ENCODE measurements at regions not wholly inside any gene's neighbourhood (a gene's known extent, or its start where the extent isn't known, plus 50 kb on each side); places are given as distances from the start of the nearest gene placed in this dataset.

DNA sequence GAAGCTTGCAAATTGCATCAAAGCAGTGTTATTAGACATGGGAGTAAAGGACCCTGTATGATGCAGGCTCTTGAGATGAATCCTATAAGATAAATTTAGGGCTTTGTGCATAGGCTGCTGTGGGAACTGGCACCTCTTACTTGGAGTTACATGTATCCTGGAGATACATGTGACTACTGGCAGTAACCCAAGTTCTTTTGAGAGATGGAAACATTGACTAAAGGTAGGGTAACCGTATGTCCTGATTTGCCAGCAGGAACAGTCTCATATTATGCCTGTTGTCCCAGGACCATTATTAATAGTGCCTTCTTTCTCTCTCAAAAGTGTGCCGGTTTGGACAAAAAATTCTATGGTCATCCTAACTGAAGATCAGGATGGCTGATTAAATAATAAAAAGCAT is 195.4 kb downstream of the LACC1 start:
- no peaks in the 10 kb centered on the region for H3K27me3 ChIP-seq
- H3K4me3 ChIP-seq: no peak overlapping the region
- DNase-seq: no peak
- TF ChIP-seq EP300 (IDR thresholded peaks at IDR 0.05; ENCODE audit: low read depth) (no peak), POLR2A (IDR thresholded peaks at IDR 0.05) (no peak), POLR2AphosphoS5 (IDR thresholded peaks at IDR 0.05) (no peak)
- TF ChIP-seq, protein P1, sequence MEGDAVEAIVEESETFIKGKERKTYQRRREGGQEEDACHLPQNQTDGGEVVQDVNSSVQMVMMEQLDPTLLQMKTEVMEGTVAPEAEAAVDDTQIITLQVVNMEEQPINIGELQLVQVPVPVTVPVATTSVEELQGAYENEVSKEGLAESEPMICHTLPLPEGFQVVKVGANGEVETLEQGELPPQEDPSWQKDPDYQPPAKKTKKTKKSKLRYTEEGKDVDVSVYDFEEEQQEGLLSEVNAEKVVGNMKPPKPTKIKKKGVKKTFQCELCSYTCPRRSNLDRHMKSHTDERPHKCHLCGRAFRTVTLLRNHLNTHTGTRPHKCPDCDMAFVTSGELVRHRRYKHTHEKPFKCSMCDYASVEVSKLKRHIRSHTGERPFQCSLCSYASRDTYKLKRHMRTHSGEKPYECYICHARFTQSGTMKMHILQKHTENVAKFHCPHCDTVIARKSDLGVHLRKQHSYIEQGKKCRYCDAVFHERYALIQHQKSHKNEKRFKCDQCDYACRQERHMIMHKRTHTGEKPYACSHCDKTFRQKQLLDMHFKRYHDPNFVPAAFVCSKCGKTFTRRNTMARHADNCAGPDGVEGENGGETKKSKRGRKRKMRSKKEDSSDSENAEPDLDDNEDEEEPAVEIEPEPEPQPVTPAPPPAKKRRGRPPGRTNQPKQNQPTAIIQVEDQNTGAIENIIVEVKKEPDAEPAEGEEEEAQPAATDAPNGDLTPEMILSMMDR (IDR thresholded peaks at IDR 0.05): no peak
- intact Hi-C loops (cut with DNase I; ENCODE audit: low total_unique reads): loop anchor here (5.0 kb wide), 1 partner anchor 1282 kb away; no protein-coding TSS in a partner anchor
- H3K9me3 ChIP-seq: peaks cover 11 to 21% of the 10 kb centered on the region in 2 donors
- no peak overlapping the region for H3K27ac ChIP-seq
- 73% methylated on average over 2 of the region's 2 CpGs; no CpG with 5 or more reads in 1 of the 2 donors for WGBS, 2 donors (ENCODE audit: low coverage in 1 of 2)
- H3K36me3 ChIP-seq: no peaks in the 10 kb centered on the region
- no peaks in the 10 kb centered on the region for H3K4me1 ChIP-seq
- in situ Hi-C loops (cut with MboI; ENCODE audit: low pct_ligation_motif_present in 1 of 4, low pct_unique_long_range_greater_than_20kb in 1 of 4, low sequenced_read_pairs in 3 of 4): no loop called here

DNA sequence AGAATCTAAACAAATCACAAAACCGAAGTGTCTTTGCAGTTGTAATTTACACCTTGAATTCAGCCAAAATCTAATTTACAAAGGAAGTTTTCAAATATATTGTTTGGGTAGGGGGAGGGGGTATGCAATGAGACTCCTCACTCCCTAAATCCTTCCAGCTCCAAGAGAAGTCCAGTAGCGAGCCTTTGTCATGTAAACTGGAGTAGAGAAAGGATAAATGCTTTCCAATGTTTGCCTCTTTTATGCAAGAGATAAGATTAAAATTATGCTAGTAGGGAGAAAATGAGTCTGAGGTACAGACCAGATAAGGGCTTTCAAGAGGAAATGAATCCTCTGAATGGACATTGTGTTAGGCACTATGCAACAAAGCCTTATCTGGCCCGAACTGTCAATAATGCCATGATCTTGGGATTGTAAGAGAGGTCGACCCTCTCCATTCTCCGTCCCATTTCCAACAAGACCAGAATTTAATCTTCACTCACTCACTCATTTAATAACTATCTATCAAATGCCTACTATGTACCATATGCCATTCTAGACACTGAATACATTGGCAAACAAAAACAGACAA is 199.2 kb downstream of the LACC1 start:
- H3K4me1 ChIP-seq: no peaks in the 10 kb centered on the region
- in situ Hi-C loops (cut with MboI; ENCODE audit: low pct_ligation_motif_present in 1 of 4, low pct_unique_long_range_greater_than_20kb in 1 of 4, low sequenced_read_pairs in 3 of 4): no loop called here
- no peaks in the 10 kb centered on the region for H3K36me3 ChIP-seq
- no peak overlapping the region for H3K4me3 ChIP-seq
- H3K9me3 ChIP-seq: no peaks in the 10 kb centered on the region
- H3K27ac ChIP-seq: no peak overlapping the region
- DNase-seq: no peak
- WGBS, 2 donors (ENCODE audit: low coverage in 1 of 2): 74 to 75% methylated on average over 4 to 5 of the region's 5 CpGs
- no peaks in the 10 kb centered on the region for H3K27me3 ChIP-seq
- intact Hi-C loops (cut with DNase I; ENCODE audit: low total_unique reads): loop anchor here (5.0 kb wide), 1 partner anchor 1278 kb away; no protein-coding TSS in a partner anchor
- no peak for TF ChIP-seq POLR2AphosphoS5 (IDR thresholded peaks at IDR 0.05)
- TF ChIP-seq, protein P1 (IDR thresholded peaks at IDR 0.05): no peak
- TF ChIP-seq EP300 (IDR thresholded peaks at IDR 0.05; ENCODE audit: low read depth): no peak
- TF ChIP-seq POLR2A (IDR thresholded peaks at IDR 0.05): no peak

DNA sequence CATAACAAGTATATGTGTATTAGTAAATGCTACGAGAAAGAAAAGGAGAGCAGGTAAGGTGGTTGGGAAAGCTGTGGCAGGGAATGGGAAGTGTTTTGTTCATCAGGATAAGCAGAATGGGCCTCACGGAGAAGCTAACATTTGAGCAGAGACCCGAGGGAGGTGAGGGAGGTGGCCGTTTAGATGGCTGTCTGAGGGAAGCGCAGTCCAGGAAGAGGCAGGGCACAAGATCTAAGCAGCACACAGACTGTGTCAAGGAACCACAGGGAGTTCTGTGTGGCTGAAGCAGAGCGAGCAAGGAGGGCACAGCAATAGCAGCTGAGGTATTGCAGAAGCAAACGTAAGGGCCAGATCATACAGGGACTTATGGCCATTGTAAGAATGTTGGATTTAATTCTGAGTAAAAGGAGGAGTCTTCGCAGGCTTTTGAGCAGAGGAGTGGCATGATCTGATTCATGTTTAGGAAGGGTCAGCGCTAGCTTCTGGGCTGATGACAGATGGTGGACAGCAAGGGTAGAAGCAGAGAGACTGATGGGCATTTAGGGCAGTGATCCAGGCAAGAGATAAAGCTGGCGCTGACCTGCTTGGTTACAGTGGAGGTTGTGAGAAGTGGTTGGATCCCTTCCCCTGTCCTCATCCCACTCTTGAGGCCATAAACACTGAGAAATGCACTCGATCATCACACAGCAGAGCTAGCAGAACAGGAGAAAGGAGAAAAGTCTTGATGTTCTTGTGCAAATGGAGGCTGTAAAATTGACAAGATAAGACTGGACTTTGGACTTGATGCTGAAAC is 199.9 kb downstream of the LACC1 start:
- no peak overlapping the region for H3K4me3 ChIP-seq
- DNase-seq: no peak
- no peaks in the 10 kb centered on the region for H3K27me3 ChIP-seq
- in situ Hi-C loops (cut with MboI; ENCODE audit: low pct_ligation_motif_present in 1 of 4, low pct_unique_long_range_greater_than_20kb in 1 of 4, low sequenced_read_pairs in 3 of 4) (no loop called here), intact Hi-C loops (cut with DNase I; ENCODE audit: low total_unique reads) (loop anchor here (5.0 kb wide), 1 partner anchor 1278 kb away; no protein-coding TSS in a partner anchor)
- H3K4me1 ChIP-seq: no peaks in the 10 kb centered on the region
- no peak overlapping the region for H3K27ac ChIP-seq
- TF ChIP-seq EP300 (IDR thresholded peaks at IDR 0.05; ENCODE audit: low read depth) (no peak), POLR2A (IDR thresholded peaks at IDR 0.05) (no peak), POLR2AphosphoS5 (IDR thresholded peaks at IDR 0.05) (no peak)
- TF ChIP-seq, protein P1 (IDR thresholded peaks at IDR 0.05): no peak
- H3K36me3 ChIP-seq: no peaks in the 10 kb centered on the region
- H3K9me3 ChIP-seq: no peaks in the 10 kb centered on the region
- 72 to 74% methylated on average over 7 to 11 of the region's 11 CpGs for WGBS, 2 donors (ENCODE audit: low coverage in 1 of 2)

DNA sequence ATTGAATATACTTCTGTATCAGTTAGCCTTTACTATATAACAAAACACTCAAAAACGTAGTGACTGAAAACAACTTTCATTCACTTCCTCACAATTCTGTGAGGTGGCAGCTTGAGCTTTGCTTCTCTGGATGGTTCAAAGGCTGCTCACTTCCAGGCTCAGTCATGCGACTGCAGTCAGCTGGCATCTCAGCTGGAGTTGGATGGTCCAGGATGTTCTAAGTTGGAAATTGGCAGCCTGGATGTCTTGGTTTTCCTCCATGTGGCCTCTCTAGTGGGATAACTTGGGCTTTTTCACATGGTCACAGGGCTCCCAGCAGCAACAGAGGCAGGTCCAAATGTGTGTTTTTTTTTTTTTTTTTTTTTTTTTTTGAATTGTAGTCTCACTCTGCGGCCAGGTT is 204.4 kb downstream of the LACC1 start:
- Histone ChIP-seq H3K36me3 (no peaks in the 10 kb centered on the region), H3K9me3 (no peaks in the 10 kb centered on the region), H3K27ac (no peak overlapping the region), H3K4me3 (no peak overlapping the region), H3K27me3 (no peaks in the 10 kb centered on the region), H3K4me1 (no peaks in the 10 kb centered on the region)
- TF ChIP-seq POLR2AphosphoS5 (IDR thresholded peaks at IDR 0.05) (no peak), EP300 (IDR thresholded peaks at IDR 0.05; ENCODE audit: low read depth) (no peak), POLR2A (IDR thresholded peaks at IDR 0.05) (no peak)
- TF ChIP-seq, protein P1 (IDR thresholded peaks at IDR 0.05): no peak
- DNase-seq: no peak
- in situ Hi-C loops (cut with MboI; ENCODE audit: low pct_ligation_motif_present in 1 of 4, low pct_unique_long_range_greater_than_20kb in 1 of 4, low sequenced_read_pairs in 3 of 4): no loop called here
- WGBS, 2 donors (ENCODE audit: low coverage in 1 of 2): 87 to 94% methylated on average over 3 of the region's 3 CpGs
- intact Hi-C loops (cut with DNase I; ENCODE audit: low total_unique reads): no loop called here

All from transverse colon (tissue), 4 donors.